HUES64 (cell line): ENCODE measurements at regions not wholly inside any gene's neighbourhood (a gene's known extent, or its start where the extent isn't known, plus 50 kb on each side); places are given as distances from the start of the nearest gene placed in this dataset.

Experiments
- H3K27ac ChIP-seq: 2 replicates; pipeline ENCODE4 v1.7.0; 2013; ENCODE audit warnings: low read depth, low read length, inconsistent platforms
- H3K27me3 ChIP-seq: 2 replicates; pipeline ENCODE4 v1.6.1; 2013; ENCODE audit warnings: mild to moderate bottlenecking, low read length; ENCODE audit not compliant: insufficient read depth
- H3K36me3 ChIP-seq: 2 replicates; pipeline ENCODE4 v1.6.1; 2013; ENCODE audit warnings: mild to moderate bottlenecking, low read length; ENCODE audit not compliant: insufficient read depth
- H3K4me1 ChIP-seq: 2 replicates; pipeline ENCODE4 v1.6.1; 2013; ENCODE audit warnings: mild to moderate bottlenecking, low read length, moderate library complexity; ENCODE audit not compliant: insufficient read depth
- H3K4me3 ChIP-seq: 2 replicates; pipeline ENCODE4 v1.5.1; 2013; ENCODE audit warnings: mild to moderate bottlenecking, low read length, moderate library complexity
- H3K9ac ChIP-seq: 2 replicates; pipeline ENCODE4 v1.6.1; 2013; ENCODE audit warnings: mild to moderate bottlenecking, low read depth, low read length
- H3K9me3 ChIP-seq: 2 replicates; pipeline ENCODE4 v1.6.1; 2013; ENCODE audit warnings: low read depth, low read length; ENCODE audit not compliant: insufficient read depth
- WGBS: fragments of 150-250, 120-280 bp; methylation state at CpG from one replicate; pipeline ENCODE4 v1.1.7; 2013; ENCODE audit warnings: missing lambda C conversion rate; 5-methylcytosine and 5-hydroxymethylcytosine counted together

GRCh38 chr2:105526000-105526925, 127.4 kb upstream of the FHL2 start:
- H3K4me3 ChIP-seq: no peak overlapping the region
- H3K9ac ChIP-seq: no peak overlapping the region
- no peaks in the 10 kb centered on the region for H3K27me3 ChIP-seq
- H3K36me3 ChIP-seq: no peaks in the 10 kb centered on the region
- WGBS: 85% methylated on average over 30 of the region's 30 CpGs
- no peak overlapping the region for H3K27ac ChIP-seq
- peaks cover 5% of the 10 kb centered on the region for H3K9me3 ChIP-seq
- no peaks in the 10 kb centered on the region for H3K4me1 ChIP-seq

- Histone ChIP-seq H3K27ac (no peak overlapping the region), H3K27me3 (no peaks in the 10 kb centered on the region), H3K4me3 (no peak overlapping the region), H3K9ac (no peak overlapping the region), H3K4me1 (no peaks in the 10 kb centered on the region), H3K9me3 (peaks cover 5% of the 10 kb centered on the region), H3K36me3 (no peaks in the 10 kb centered on the region)
- WGBS: 95% methylated on average over 6 of the region's 6 CpGs
Observed at GRCh38 chr2:105525201-105525600, 126.3 kb upstream of the FHL2 start.

GRCh38 chr2:105522645-105523044, 123.8 kb upstream of the FHL2 start:
- H3K4me3 ChIP-seq: no peak overlapping the region
- H3K9ac ChIP-seq: no peak overlapping the region
- no peaks in the 10 kb centered on the region for H3K36me3 ChIP-seq
- no peak overlapping the region for H3K27ac ChIP-seq
- no peaks in the 10 kb centered on the region for H3K27me3 ChIP-seq
- H3K9me3 ChIP-seq: peaks cover 5% of the 10 kb centered on the region
- no peaks in the 10 kb centered on the region for H3K4me1 ChIP-seq
- WGBS: 93% methylated on average over 4 of the region's 4 CpGs

GRCh38 chr2:105521616-105522015, 122.8 kb upstream of the FHL2 start:
- no peaks in the 10 kb centered on the region for H3K4me1 ChIP-seq
- no peak overlapping the region for H3K9ac ChIP-seq
- H3K36me3 ChIP-seq: no peaks in the 10 kb centered on the region
- H3K4me3 ChIP-seq: no peak overlapping the region
- peaks cover 5% of the 10 kb centered on the region for H3K9me3 ChIP-seq
- H3K27ac ChIP-seq: no peak overlapping the region
- 81% methylated on average over 6 of the region's 6 CpGs for WGBS
- H3K27me3 ChIP-seq: no peaks in the 10 kb centered on the region

GRCh38 chr2:105521176-105521575, 122.3 kb upstream of the FHL2 start:
- Histone ChIP-seq H3K4me3 (no peak overlapping the region), H3K36me3 (no peaks in the 10 kb centered on the region), H3K9ac (no peak overlapping the region), H3K9me3 (peaks cover 5% of the 10 kb centered on the region), H3K27ac (no peak overlapping the region), H3K27me3 (no peaks in the 10 kb centered on the region), H3K4me1 (no peaks in the 10 kb centered on the region)
- no CpG with 5 or more reads among the region's 1 CpG for WGBS

GRCh38 chr2:105519516-105519915, 120.7 kb upstream of the FHL2 start:
- no peaks in the 10 kb centered on the region for H3K9me3 ChIP-seq
- H3K4me3 ChIP-seq: no peak overlapping the region
- H3K27me3 ChIP-seq: no peaks in the 10 kb centered on the region
- no peak overlapping the region for H3K27ac ChIP-seq
- no peak overlapping the region for H3K9ac ChIP-seq
- H3K4me1 ChIP-seq: no peaks in the 10 kb centered on the region
- 66% methylated on average over 3 of the region's 3 CpGs for WGBS
- no peaks in the 10 kb centered on the region for H3K36me3 ChIP-seq

GRCh38 chr2:105518897-105519296, 120.0 kb upstream of the FHL2 start:
- H3K27ac ChIP-seq: no peak overlapping the region
- WGBS: 89% methylated on average over 6 of the region's 6 CpGs
- H3K36me3 ChIP-seq: no peaks in the 10 kb centered on the region
- H3K27me3 ChIP-seq: no peaks in the 10 kb centered on the region
- no peak overlapping the region for H3K9ac ChIP-seq
- H3K9me3 ChIP-seq: no peaks in the 10 kb centered on the region
- no peak overlapping the region for H3K4me3 ChIP-seq
- no peaks in the 10 kb centered on the region for H3K4me1 ChIP-seq

- Histone ChIP-seq H3K27ac (no peak overlapping the region), H3K27me3 (no peaks in the 10 kb centered on the region), H3K36me3 (no peaks in the 10 kb centered on the region), H3K4me3 (no peak overlapping the region), H3K9me3 (no peaks in the 10 kb centered on the region), H3K4me1 (no peaks in the 10 kb centered on the region), H3K9ac (no peak overlapping the region)
- WGBS: 93% methylated on average over 8 of the region's 8 CpGs
Observed at GRCh38 chr2:105517814-105518705, 119.2 kb upstream of the FHL2 start.

GRCh38 chr2:105515581-105516415, 116.9 kb upstream of the FHL2 start:
- 86% methylated on average over 15 of the region's 15 CpGs for WGBS
- Histone ChIP-seq H3K27ac (no peak overlapping the region), H3K4me3 (no peak overlapping the region), H3K27me3 (no peaks in the 10 kb centered on the region), H3K9ac (no peak overlapping the region), H3K9me3 (no peaks in the 10 kb centered on the region), H3K36me3 (no peaks in the 10 kb centered on the region), H3K4me1 (no peaks in the 10 kb centered on the region)

GRCh38 chr2:105514576-105514975, 115.7 kb upstream of the FHL2 start:
- no peak overlapping the region for H3K9ac ChIP-seq
- H3K36me3 ChIP-seq: no peaks in the 10 kb centered on the region
- H3K9me3 ChIP-seq: no peaks in the 10 kb centered on the region
- H3K4me3 ChIP-seq: no peak overlapping the region
- H3K27me3 ChIP-seq: no peaks in the 10 kb centered on the region
- no peaks in the 10 kb centered on the region for H3K4me1 ChIP-seq
- WGBS: 97% methylated on average over 5 of the region's 6 CpGs
- no peak overlapping the region for H3K27ac ChIP-seq
